ENCODE measurements at regions not wholly inside any gene's neighbourhood (a gene's known extent, or its start where the extent isn't known, plus 50 kb on each side); places are given as distances from the start of the nearest gene placed in this dataset.

- Histone ChIP-seq H3K4me1 (ENCODE audit: control insufficient read depth, extremely low read depth, insufficient read depth, low read length) (no peaks in the 10 kb centered on the region), H3K4me3 (replicated peaks in 1 of 3; ENCODE audit: insufficient read depth in 1 of 3, low read depth in 1 of 3, low read length in 3 of 3) (no peak overlapping the region), H4K20me1 (replicated peaks; ENCODE audit: control insufficient read depth, extremely low read depth, insufficient read depth, low read length) (no peaks in the 10 kb centered on the region), H3K9me1 (replicated peaks; ENCODE audit: control insufficient read depth, extremely low read depth, insufficient read depth, low read length) (no peaks in the 10 kb centered on the region), H3K27ac (ENCODE audit: insufficient read depth, low read depth, low read length) (no peak overlapping the region), H3K4me2 (ENCODE audit: insufficient read depth, low read length) (no peak overlapping the region), H3K27me3 (ENCODE audit: control insufficient read depth in 2 of 2, insufficient read depth in 2 of 2, low read length in 2 of 2) (no peaks in the 10 kb centered on the region), H2AFZ (ENCODE audit: low read depth, low read length) (no peak overlapping the region), H3K9me3 (replicated peaks; ENCODE audit: control insufficient read depth, insufficient read depth, low read length) (no peaks in the 10 kb centered on the region), H3K36me3 (ENCODE audit: control insufficient read depth in 2 of 2, extremely low read depth in 1 of 2, insufficient read depth in 2 of 2, low read length in 2 of 2) (no peaks in the 10 kb centered on the region), H3K79me2 (ENCODE audit: control insufficient read depth, insufficient read depth, low read length) (no peaks in the 10 kb centered on the region), H3K9ac (replicated peaks; ENCODE audit: extremely low read depth, insufficient read depth, low read length) (no peak overlapping the region)
- no peak for TF ChIP-seq FOS (IDR thresholded peaks at IDR 0.05; ENCODE audit: borderline replicate concordance, insufficient read depth, low read length)
- TF ChIP-seq EZH2 (IDR thresholded peaks at IDR 0.05; ENCODE audit: borderline replicate concordance, low read depth, low read length, severe bottlenecking), result no peak
- no peak for TF ChIP-seq POLR2A (IDR thresholded peaks at IDR 0.05; ENCODE audit: low read depth, low read length)
- no peak for TF ChIP-seq MYC (IDR thresholded peaks at IDR 0.05; ENCODE audit: low read depth, low read length)
- TF ChIP-seq MAX (IDR thresholded peaks at IDR 0.05; ENCODE audit: insufficient read depth, insufficient read length), result no peak
- no peak for TF ChIP-seq POLR2AphosphoS5 (IDR thresholded peaks at IDR 0.05; ENCODE audit: insufficient read depth, low read depth, low read length)
- no peak for TF ChIP-seq JUN (IDR thresholded peaks at IDR 0.05; ENCODE audit: borderline replicate concordance, insufficient read depth, insufficient read length, low read depth)
- no peak for TF ChIP-seq GATA2 (IDR thresholded peaks at IDR 0.05; ENCODE audit: insufficient read depth, insufficient read length, low read depth, low read length)
- TF ChIP-seq CTCF (IDR thresholded peaks at IDR 0.05; ENCODE audit: extremely low read depth in 1 of 2, insufficient read depth in 1 of 2, low read depth in 1 of 2, low read length in 2 of 2), result no peak
- intact Hi-C loops (cut with micrococcal nuclease) (no loop called here), dilution Hi-C loops (cut with MboI; ENCODE audit: extremely low pct_ligation_motif_present, low sequenced_read_pairs) (no loop called here)
- FAIRE-seq (no peak), DNase-seq (ENCODE audit: low read depth, low spot score) (no peak)
- ChIA-PET POLR2A (no interaction called here), CTCF (no interaction called here)
- no TSS peak for BruUV-seq (replicated peaks)
These were observed 60.6 kb upstream of the NCOA3 start for GRCh38 chr20:47440857-47441773.

All from endothelial cell of umbilical vein (primary cell).